ENCODE measurements at regions not wholly inside any gene's neighbourhood (a gene's known extent, or its start where the extent isn't known, plus 50 kb on each side); places are given as distances from the start of the nearest gene placed in this dataset.
"Not testable (repeated sequence)": the region's sequence is repeated elsewhere in the genome, so short reads cannot be mapped to it uniquely, and the experiment has no call there.

- DNase-seq (ENCODE audit: low spot score): no peak
These were observed 278.7 kb upstream of the SATB1 start for GRCh38 chr3:18703798-18704197.

GRCh38 chr3:18693588-18694329, 268.6 kb upstream of the SATB1 start:
- DNase-seq (ENCODE audit: low spot score): not testable (repeated sequence)

More at GRCh38 chr3:18703798-18704197, 278.7 kb upstream of the SATB1 start:
- TF ChIP-seq CTCF (IDR thresholded peaks at IDR 0.05; ENCODE audit: extremely low read depth, missing control alignments): no peak

GRCh38 chr3:18687286-18687685, 262.1 kb upstream of the SATB1 start:
- DNase-seq (ENCODE audit: low spot score): no peak
- TF ChIP-seq CTCF (IDR thresholded peaks at IDR 0.05; ENCODE audit: extremely low read depth, missing control alignments): no peak

GRCh38 chr3:18683900-18684299, 258.8 kb upstream of the SATB1 start:
- TF ChIP-seq CTCF (IDR thresholded peaks at IDR 0.05; ENCODE audit: extremely low read depth, missing control alignments): no peak
- no peak for DNase-seq (ENCODE audit: low spot score)

GRCh38 chr3:18681818-18682345, 256.7 kb upstream of the SATB1 start:
- TF ChIP-seq CTCF (IDR thresholded peaks at IDR 0.05; ENCODE audit: extremely low read depth, missing control alignments): no peak
- DNase-seq (ENCODE audit: low spot score): no peak

- TF ChIP-seq CTCF (IDR thresholded peaks at IDR 0.05; ENCODE audit: extremely low read depth, missing control alignments): no peak
- DNase-seq (ENCODE audit: low spot score): no peak
These were observed 255.6 kb upstream of the SATB1 start for GRCh38 chr3:18680758-18681157.

GRCh38 chr3:18679238-18679637, 254.1 kb upstream of the SATB1 start:
- no peak for DNase-seq (ENCODE audit: low spot score)
- no peak for TF ChIP-seq CTCF (IDR thresholded peaks at IDR 0.05; ENCODE audit: extremely low read depth, missing control alignments)

- DNase-seq (ENCODE audit: low spot score): no peak
- no peak for TF ChIP-seq CTCF (IDR thresholded peaks at IDR 0.05; ENCODE audit: extremely low read depth, missing control alignments)
These were observed 250.1 kb upstream of the SATB1 start for GRCh38 chr3:18675197-18675596.
